Fibroblast of villous mesenchyme (primary cell): ENCODE measurements at regions not wholly inside any gene's neighbourhood (a gene's known extent, or its start where the extent isn't known, plus 50 kb on each side); places are given as distances from the start of the nearest gene placed in this dataset.
"Not testable (repeated sequence)": the region's sequence is repeated elsewhere in the genome, so short reads cannot be mapped to it uniquely, and the experiment has no call there.

ENCODE experiments used
- DNase-seq: peaks from one replicate; pipeline ENCODE4 v3.0.0-alpha.2; 2010; ENCODE audit warnings: low read depth
- H3K4me3 ChIP-seq: 2 replicates; pipeline ENCODE4 v1.5.1; 2011; ENCODE audit warnings: low read depth, mild to moderate bottlenecking, low read length
- TF ChIP-seq, protein P1 (sequence below): IDR thresholded peaks from 2 replicates; pipeline ENCODE4 v1.5.1; 2012; ENCODE audit warnings: low read depth, mild to moderate bottlenecking, low read length; ENCODE audit not compliant: insufficient read depth

- DNase-seq, H3K4me3 ChIP-seq: not testable (repeated sequence)
Observed at GRCh38 chr2:187610450-187610849, 56.2 kb upstream of the TFPI start.

- DNase-seq = no peak
- no peak overlapping the region for H3K4me3 ChIP-seq
- TF ChIP-seq, protein P1, sequence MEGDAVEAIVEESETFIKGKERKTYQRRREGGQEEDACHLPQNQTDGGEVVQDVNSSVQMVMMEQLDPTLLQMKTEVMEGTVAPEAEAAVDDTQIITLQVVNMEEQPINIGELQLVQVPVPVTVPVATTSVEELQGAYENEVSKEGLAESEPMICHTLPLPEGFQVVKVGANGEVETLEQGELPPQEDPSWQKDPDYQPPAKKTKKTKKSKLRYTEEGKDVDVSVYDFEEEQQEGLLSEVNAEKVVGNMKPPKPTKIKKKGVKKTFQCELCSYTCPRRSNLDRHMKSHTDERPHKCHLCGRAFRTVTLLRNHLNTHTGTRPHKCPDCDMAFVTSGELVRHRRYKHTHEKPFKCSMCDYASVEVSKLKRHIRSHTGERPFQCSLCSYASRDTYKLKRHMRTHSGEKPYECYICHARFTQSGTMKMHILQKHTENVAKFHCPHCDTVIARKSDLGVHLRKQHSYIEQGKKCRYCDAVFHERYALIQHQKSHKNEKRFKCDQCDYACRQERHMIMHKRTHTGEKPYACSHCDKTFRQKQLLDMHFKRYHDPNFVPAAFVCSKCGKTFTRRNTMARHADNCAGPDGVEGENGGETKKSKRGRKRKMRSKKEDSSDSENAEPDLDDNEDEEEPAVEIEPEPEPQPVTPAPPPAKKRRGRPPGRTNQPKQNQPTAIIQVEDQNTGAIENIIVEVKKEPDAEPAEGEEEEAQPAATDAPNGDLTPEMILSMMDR = no peak
Observed at GRCh38 chr2:187612857-187613256, 58.6 kb upstream of the TFPI start.

DNA sequence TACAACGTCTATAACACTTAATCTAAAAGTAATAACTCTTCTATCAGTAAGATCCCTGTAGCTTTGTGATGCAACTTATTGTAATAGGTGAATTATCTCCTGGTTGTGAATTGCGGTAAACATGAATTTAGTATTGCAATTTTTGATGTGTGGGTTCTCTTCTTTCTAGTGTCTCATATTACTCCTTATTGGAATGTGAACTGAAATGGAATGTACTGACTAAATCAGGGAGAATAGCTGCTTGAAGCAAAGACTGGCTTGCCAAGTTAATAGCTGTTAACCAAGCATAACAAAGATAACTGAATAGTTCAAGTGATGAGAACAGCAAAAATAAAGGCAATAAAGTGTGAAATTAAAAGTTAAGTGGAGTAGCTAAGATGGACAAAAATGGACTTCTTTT, 60.5 kb upstream of the TFPI start:
- DNase-seq = peak; percentile 13
- H3K4me3 ChIP-seq = no peak overlapping the region
- TF ChIP-seq, protein P1 = no peak

GRCh38 chr2:187615364-187615763, 61.1 kb upstream of the TFPI start:
- TF ChIP-seq, protein P1 = no peak

DNA sequence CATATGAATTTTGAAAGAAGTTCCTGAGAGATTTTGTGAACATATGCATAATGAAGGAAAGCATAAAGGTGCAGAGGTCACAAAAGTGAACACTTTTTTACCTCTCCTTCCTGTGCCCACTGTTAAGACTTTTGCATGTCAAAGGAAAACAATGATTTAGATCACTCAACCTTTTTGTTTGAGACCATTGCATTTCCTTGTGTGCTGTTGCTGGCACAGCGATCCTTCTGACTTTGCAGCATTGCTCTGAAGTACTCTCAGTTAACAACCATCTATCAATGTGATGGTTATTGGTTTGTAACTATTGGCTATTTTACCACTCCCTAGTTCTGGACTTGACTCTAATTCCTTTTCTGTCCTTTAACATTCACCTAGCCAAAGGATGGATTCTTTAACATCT, 61.7 kb upstream of the TFPI start:
- TF ChIP-seq, protein P1 = no peak
- H3K4me3 ChIP-seq = no peak overlapping the region

More at GRCh38 chr2:187615364-187615763, 61.1 kb upstream of the TFPI start:
- H3K4me3 ChIP-seq = no peak overlapping the region
- no peak for DNase-seq

DNA sequence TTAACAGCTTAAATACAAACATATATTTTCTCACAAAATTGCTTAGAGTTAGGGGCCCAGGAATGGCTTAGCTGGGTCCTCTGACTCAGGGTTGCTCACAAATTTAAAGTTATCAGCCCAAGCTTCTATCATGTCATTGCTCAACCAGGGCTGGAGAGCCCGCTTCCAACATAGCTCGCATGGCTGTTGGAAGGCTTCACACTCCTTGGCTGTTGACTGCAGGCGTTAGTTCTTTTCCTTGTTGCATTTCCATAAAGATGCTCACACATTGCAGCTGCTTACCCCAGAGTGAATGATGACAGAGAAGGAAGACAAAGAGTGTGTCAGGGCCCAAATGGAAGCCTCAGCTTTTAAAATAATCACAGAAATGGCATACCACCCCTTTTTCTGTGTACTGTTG, 62.9 kb upstream of the TFPI start:
- H3K4me3 ChIP-seq = no peak overlapping the region
- DNase-seq = no peak
- TF ChIP-seq, protein P1 = no peak

More for the DNA sequence above, 61.7 kb upstream of the TFPI start:
- no peak for DNase-seq

DNA sequence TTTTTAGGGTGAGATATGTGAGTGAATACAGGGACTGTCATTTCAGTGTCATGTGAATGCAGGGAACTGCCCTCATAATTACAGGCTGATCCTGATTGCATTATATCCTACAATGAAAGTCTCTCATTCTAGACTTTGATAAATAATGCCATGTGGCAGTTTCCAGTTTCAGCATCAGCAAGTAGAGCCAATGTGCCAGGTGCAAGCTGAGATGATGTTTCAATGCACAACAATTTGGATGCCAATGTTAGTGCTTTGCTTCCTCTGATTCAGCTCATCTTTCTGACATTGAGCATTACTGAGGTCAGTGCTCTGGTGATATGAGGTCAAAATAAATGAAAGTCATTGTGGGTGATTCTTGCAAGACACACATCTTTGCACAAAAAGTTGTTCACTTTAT, 63.7 kb upstream of the TFPI start:
- DNase-seq = no peak
- TF ChIP-seq, protein P1 = no peak
- H3K4me3 ChIP-seq = no peak overlapping the region
